Nephron progenitor cell (in vitro differentiated cells): ENCODE measurements at regions not wholly inside any gene's neighbourhood (a gene's known extent, or its start where the extent isn't known, plus 50 kb on each side); places are given as distances from the start of the nearest gene placed in this dataset.
"Not testable (repeated sequence)": the region's sequence is repeated elsewhere in the genome, so short reads cannot be mapped to it uniquely, and the experiment has no call there.

Source experiments
- DNase-seq: peaks from one replicate; pipeline ENCODE4 v3.0.0; 2021
- H3K27ac Mint-ChIP-seq: 2 replicates; pipeline ENCODE4 v1.8.0; 2021; ENCODE audit warnings: mild to moderate bottlenecking, moderate library complexity, mixed read lengths
- H3K27me3 Mint-ChIP-seq: 2 replicates; pipeline ENCODE4 v1.8.0; 2021; ENCODE audit warnings: mild to moderate bottlenecking, low read depth, mixed read lengths; ENCODE audit not compliant: poor library complexity
- H3K36me3 Mint-ChIP-seq: 2 replicates; pipeline ENCODE4 v1.8.0; 2021; ENCODE audit warnings: low read depth, mixed read lengths
- H3K4me1 Mint-ChIP-seq: 2 replicates; pipeline ENCODE4 v1.8.0; 2021; ENCODE audit warnings: mixed read lengths
- H3K4me3 Mint-ChIP-seq: 2 replicates; pipeline ENCODE4 v1.8.0; 2021; ENCODE audit warnings: mild to moderate bottlenecking, moderate library complexity, mixed read lengths
- H3K9me3 Mint-ChIP-seq: 2 replicates; pipeline ENCODE4 v1.8.0; 2021; ENCODE audit warnings: mild to moderate bottlenecking, moderate library complexity, mixed read lengths
- CTCF ChIP-seq: fragments of 200-600 bp; sonication (generic); IDR thresholded peaks from 2 replicates; pipeline ENCODE4 v1.5.0; 2021; ENCODE audit warnings: antibody characterized with exemption

GRCh38 chr6:167420858-167421766 lies 96.2 kb downstream of the TTLL2 start:
- DNase-seq: no peak
- Mint-ChIP-seq H3K27ac (no peak overlapping the region), H3K27me3 (peaks cover 8% of the 10 kb centered on the region), H3K4me3 (no peak overlapping the region), H3K36me3 (peaks cover 4% of the 10 kb centered on the region), H3K9me3 (peaks cover 12% of the 10 kb centered on the region), H3K4me1 (peaks cover 39% of the 10 kb centered on the region)
- TF ChIP-seq CTCF: no peak

- Mint-ChIP-seq H3K4me1 (peaks cover 41% of the 10 kb centered on the region), H3K9me3 (peaks cover 12% of the 10 kb centered on the region)
- not testable (repeated sequence) for H3K4me3 Mint-ChIP-seq, H3K27me3 Mint-ChIP-seq, DNase-seq, H3K36me3 Mint-ChIP-seq, H3K27ac Mint-ChIP-seq
These were observed 97.1 kb downstream of the TTLL2 start for GRCh38 chr6:167421944-167422343.

GRCh38 chr6:167422934-167423333 lies 98.0 kb downstream of the TTLL2 start:
- H3K4me1 Mint-ChIP-seq: peaks cover 47% of the 10 kb centered on the region
- H3K36me3 Mint-ChIP-seq: peaks cover 4% of the 10 kb centered on the region
- H3K4me3 Mint-ChIP-seq: no peak overlapping the region
- peaks cover 12% of the 10 kb centered on the region for H3K9me3 Mint-ChIP-seq
- H3K27ac Mint-ChIP-seq: no peak overlapping the region
- TF ChIP-seq CTCF: no peak
- H3K27me3 Mint-ChIP-seq: peaks cover 8% of the 10 kb centered on the region
- no peak for DNase-seq

GRCh38 chr6:167424060-167424673 lies 99.3 kb downstream of the TTLL2 start:
- peak overlapping the region; percentile 94 for H3K27ac Mint-ChIP-seq

GRCh38 chr6:167424700-167425099 lies 99.8 kb downstream of the TTLL2 start:
- Mint-ChIP-seq H3K27ac (peak overlapping the region; percentile 94), H3K9me3 (peaks cover 16% of the 10 kb centered on the region), H3K4me3 (peak overlapping the region; percentile 58), H3K36me3 (peaks cover 4% of the 10 kb centered on the region), H3K4me1 (peaks cover 47% of the 10 kb centered on the region), H3K27me3 (peaks cover 13% of the 10 kb centered on the region)
- no peak for TF ChIP-seq CTCF
- DNase-seq: no peak

More at GRCh38 chr6:167424060-167424673, 99.3 kb downstream of the TTLL2 start:
- Mint-ChIP-seq H3K9me3 (peaks cover 14% of the 10 kb centered on the region), H3K27me3 (peaks cover 9% of the 10 kb centered on the region), H3K36me3 (peaks cover 4% of the 10 kb centered on the region), H3K4me3 (peak overlapping the region; percentile 58), H3K4me1 (peaks cover 47% of the 10 kb centered on the region)
- no peak for TF ChIP-seq CTCF
- no peak for DNase-seq

- Mint-ChIP-seq H3K27ac (no peak overlapping the region), H3K4me1 (peaks cover 34% of the 10 kb centered on the region), H3K27me3 (peaks cover 7% of the 10 kb centered on the region), H3K4me3 (no peak overlapping the region), H3K36me3 (peaks cover 4% of the 10 kb centered on the region), H3K9me3 (peaks cover 21% of the 10 kb centered on the region)
- no peak for DNase-seq
- no peak for TF ChIP-seq CTCF
These were observed 101.2 kb downstream of the TTLL2 start for GRCh38 chr6:167426084-167426483.
